Small intestine (tissue), 7 donors: ENCODE measurements at regions not wholly inside any gene's neighbourhood (a gene's known extent, or its start where the extent isn't known, plus 50 kb on each side); places are given as distances from the start of the nearest gene placed in this dataset.

ENCODE experiments used
- DNase-seq, 2 donors: peaks; one replicate each; pipeline versions ENCODE4 v3.0.0 to v3.0.0-alpha.2; 2013
- FAIRE-seq: peaks from 2 replicates; lab custom pipeline; 2012; peaks lifted over from hg19 to GRCh38; lab: Jason Lieb, UNC
- H3K27ac ChIP-seq, 3 donors: one replicate each; pipeline ENCODE4 v1.5.1; 2013; ENCODE audit warnings: low read length in 2 of 3, mild to moderate bottlenecking in 2 of 3, control low read depth in 1 of 3, inconsistent platforms in 1 of 3, low read depth in 1 of 3, moderate library complexity in 1 of 3
- H3K27me3 ChIP-seq, 3 donors: one replicate each; pipeline ENCODE4 v1.6.1; 2013; ENCODE audit warnings: low read length in 3 of 3, inconsistent platforms in 1 of 3; ENCODE audit not compliant: control insufficient read depth in 3 of 3, insufficient read depth in 3 of 3
- H3K36me3 ChIP-seq, 3 donors: one replicate each; pipeline ENCODE4 v1.6.1; 2013; ENCODE audit warnings: low read length in 3 of 3, inconsistent platforms in 1 of 3, low read depth in 1 of 3, mild to moderate bottlenecking in 1 of 3, moderate library complexity in 1 of 3; ENCODE audit not compliant: control insufficient read depth in 3 of 3, insufficient read depth in 2 of 3
- H3K4me1 ChIP-seq, 3 donors: one replicate each; pipeline ENCODE4 v1.6.1; 2013; ENCODE audit warnings: low read length in 2 of 3, inconsistent platforms in 1 of 3, low read depth in 1 of 3, mild to moderate bottlenecking in 1 of 3, moderate library complexity in 1 of 3; ENCODE audit not compliant: control insufficient read depth in 3 of 3, insufficient read depth in 2 of 3
- H3K4me3 ChIP-seq, 3 donors: one replicate each; pipeline ENCODE4 v1.5.1; 2013; ENCODE audit warnings: low read length in 3 of 3, control low read depth in 1 of 3, inconsistent platforms in 1 of 3, low read depth in 1 of 3, mild to moderate bottlenecking in 1 of 3, moderate library complexity in 1 of 3
- H3K9me3 ChIP-seq, 2 donors: one replicate each; pipeline ENCODE4 v1.6.1; 2013; ENCODE audit warnings: low read depth in 1 of 2, low read length in 1 of 2; ENCODE audit not compliant: control insufficient read depth in 2 of 2, insufficient read depth in 1 of 2
- WGBS, 3 donors: extraction: QIAGEN DNeasy Blood & Tissue Kit; methylation state at CpG; one replicate each; pipeline ENCODE4 v1.1.7; 2013; 5-methylcytosine and 5-hydroxymethylcytosine counted together
- donor health status: healthy with polysubstance abuse.
- donor health status: control.
- donor health status: control.
- donor health status: Bipolar disorder and iron deficiency.
- donor health status: healthy.

GRCh38 chr1:181192316-181192715, 103.8 kb downstream of the IER5 start:
- FAIRE-seq (no peak), DNase-seq (no peak)
- Histone ChIP-seq H3K9me3 (peaks cover 0 to 8% of the 10 kb centered on the region in 2 donors), H3K27ac (no peak overlapping the region), H3K4me1 (peaks cover 0 to 14% (median 2%) of the 10 kb centered on the region in 3 donors), H3K4me3 (no peak overlapping the region), H3K36me3 (peaks cover 0 to 2% (median 0%) of the 10 kb centered on the region in 3 donors), H3K27me3 (peaks cover 0 to 2% (median 1%) of the 10 kb centered on the region in 3 donors)
- 79 to 91% (median 79%) methylated on average over 4 of the region's 4 CpGs for WGBS, 3 donors

DNA sequence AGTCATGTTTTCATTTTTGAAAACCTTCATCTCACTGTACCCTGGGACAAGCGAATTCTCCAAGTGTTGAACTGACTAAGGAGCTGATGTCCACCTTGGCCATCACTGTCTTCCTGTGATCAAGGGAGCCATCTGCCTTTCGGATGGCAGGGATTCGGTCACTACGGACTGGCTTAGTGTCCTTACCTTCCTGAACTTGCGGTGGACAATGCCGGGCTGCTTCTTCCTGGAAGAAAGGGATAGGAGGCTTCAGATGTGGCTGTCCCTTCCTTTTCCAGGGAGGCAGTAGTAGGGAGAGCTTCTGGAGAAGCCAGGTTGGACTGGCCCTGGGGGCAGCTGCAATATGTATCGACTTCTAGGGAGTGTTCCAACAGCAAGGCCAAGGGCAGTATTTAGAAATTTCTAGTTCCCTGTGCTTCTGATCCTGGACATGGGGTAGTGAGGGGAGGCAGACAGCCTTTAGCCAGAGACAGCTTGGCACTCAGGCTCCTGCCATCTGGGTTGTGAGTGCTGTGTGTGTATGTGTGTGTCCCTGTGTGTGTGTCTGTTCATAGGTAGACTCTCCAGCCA, 114.6 kb downstream of the IER5 start:
- H3K4me1 ChIP-seq = no peaks in the 10 kb centered on the region
- WGBS, 3 donors = 74 to 83% (median 77%) methylated on average over 7 of the region's 7 CpGs
- H3K36me3 ChIP-seq = no peaks in the 10 kb centered on the region
- no peak overlapping the region for H3K27ac ChIP-seq
- H3K27me3 ChIP-seq = peaks cover 0 to 5% (median 0%) of the 10 kb centered on the region in 3 donors
- FAIRE-seq (no peak), DNase-seq (no peak)
- no peaks in the 10 kb centered on the region for H3K9me3 ChIP-seq
- H3K4me3 ChIP-seq = no peak overlapping the region

DNA sequence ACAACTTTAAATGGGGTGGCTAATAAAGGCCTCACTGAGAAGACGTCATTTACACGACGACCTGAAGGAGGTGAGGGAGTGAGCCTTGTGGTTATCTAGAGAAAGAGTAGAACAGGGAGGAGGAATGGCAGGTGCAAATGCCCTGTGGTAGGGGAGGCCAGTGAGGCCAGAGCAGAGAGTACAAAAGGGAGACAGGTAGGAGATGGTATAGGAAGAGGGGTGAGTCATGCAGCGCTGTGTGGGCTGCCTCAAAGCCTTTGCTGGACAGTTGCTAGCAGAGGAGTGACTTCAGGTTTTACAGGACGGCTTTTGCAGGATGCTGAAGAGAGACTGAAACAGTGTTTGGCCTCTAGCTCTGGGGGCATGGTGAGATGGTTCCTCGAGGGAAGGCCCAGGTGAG, 116.0 kb downstream of the IER5 start:
- H3K27ac ChIP-seq = no peak overlapping the region
- FAIRE-seq (no peak), DNase-seq (no peak)
- H3K36me3 ChIP-seq = peaks cover 0 to 2% (median 0%) of the 10 kb centered on the region in 3 donors
- H3K4me3 ChIP-seq = no peak overlapping the region
- H3K9me3 ChIP-seq = no peaks in the 10 kb centered on the region
- H3K4me1 ChIP-seq = no peaks in the 10 kb centered on the region
- peaks cover 0 to 5% (median 0%) of the 10 kb centered on the region in 3 donors for H3K27me3 ChIP-seq
- WGBS, 3 donors = 79 to 85% (median 83%) methylated on average over 6 of the region's 6 CpGs

DNA sequence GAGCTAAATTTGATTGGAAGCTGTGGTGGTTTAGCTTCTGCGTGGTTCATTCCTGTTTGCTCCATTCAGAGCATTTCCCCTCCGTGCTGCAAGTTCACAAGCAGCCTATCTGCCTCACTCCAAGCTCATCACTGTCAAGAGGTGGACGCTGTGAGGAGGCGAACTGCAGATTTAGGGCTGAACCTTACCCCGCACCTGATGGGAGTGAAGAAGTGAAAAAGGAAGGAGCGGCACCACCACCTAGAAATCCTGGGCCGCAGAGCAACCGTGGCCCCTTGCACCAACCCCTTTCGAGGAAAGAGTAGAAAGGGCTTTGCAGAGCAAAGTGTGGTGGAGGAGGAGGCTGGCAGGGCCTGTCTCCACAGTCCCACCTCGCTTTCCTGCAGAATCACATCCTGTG, 117.4 kb downstream of the IER5 start:
- WGBS, 3 donors = 63 to 80% (median 74%) methylated on average over 10 of the region's 10 CpGs

DNA sequence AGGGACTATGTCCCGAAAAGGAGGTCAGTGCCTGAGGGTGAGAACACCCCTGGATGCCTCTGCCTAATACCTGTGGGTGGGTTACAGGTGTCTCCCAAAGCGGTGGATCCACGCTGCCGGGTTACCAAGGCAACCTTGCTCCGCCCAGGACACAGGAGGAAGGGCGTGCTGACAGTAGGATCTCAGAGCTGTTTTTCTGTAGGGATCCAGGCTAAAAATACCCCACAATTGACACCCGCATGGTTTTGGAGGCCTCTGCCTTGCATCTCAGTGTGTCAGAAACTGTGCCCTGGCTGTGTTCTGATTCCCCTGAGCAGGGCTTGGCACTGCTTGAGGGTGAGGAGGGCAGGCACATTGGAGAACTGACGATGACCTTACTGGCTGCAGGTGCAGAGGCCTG, 118.0 kb downstream of the IER5 start:
- H3K4me1 ChIP-seq = no peaks in the 10 kb centered on the region
- H3K27me3 ChIP-seq = peaks cover 0 to 5% (median 0%) of the 10 kb centered on the region in 3 donors
- no peak overlapping the region for H3K27ac ChIP-seq
- FAIRE-seq (no peak), DNase-seq (no peak)
- WGBS, 3 donors = 66 to 74% (median 72%) methylated on average over 8 of the region's 8 CpGs
- peaks cover 0 to 2% (median 0%) of the 10 kb centered on the region in 3 donors for H3K36me3 ChIP-seq
- no peaks in the 10 kb centered on the region for H3K9me3 ChIP-seq
- no peak overlapping the region for H3K4me3 ChIP-seq

More for the DNA sequence above, 117.4 kb downstream of the IER5 start:
- Histone ChIP-seq H3K4me3 (no peak overlapping the region), H3K4me1 (no peaks in the 10 kb centered on the region), H3K27ac (no peak overlapping the region), H3K27me3 (peaks cover 0 to 5% (median 0%) of the 10 kb centered on the region in 3 donors), H3K36me3 (peaks cover 0 to 2% (median 0%) of the 10 kb centered on the region in 3 donors), H3K9me3 (no peaks in the 10 kb centered on the region)
- DNase-seq = no peak
- no peak for FAIRE-seq

GRCh38 chr1:181206979-181207790, 118.7 kb downstream of the IER5 start:
- Histone ChIP-seq H3K36me3 (peaks cover 0 to 2% (median 0%) of the 10 kb centered on the region in 3 donors), H3K4me1 (no peaks in the 10 kb centered on the region), H3K27me3 (peaks cover 0 to 5% (median 0%) of the 10 kb centered on the region in 3 donors), H3K27ac (no peak overlapping the region), H3K9me3 (no peaks in the 10 kb centered on the region), H3K4me3 (no peak overlapping the region)
- WGBS, 3 donors = 80 to 91% (median 83%) methylated on average over 19 of the region's 19 CpGs
- FAIRE-seq (no peak), DNase-seq (no peak)

GRCh38 chr1:181208083-181208482, 119.6 kb downstream of the IER5 start:
- DNase-seq (no peak), FAIRE-seq (no peak)
- Histone ChIP-seq H3K4me3 (no peak overlapping the region), H3K4me1 (no peaks in the 10 kb centered on the region), H3K9me3 (no peaks in the 10 kb centered on the region), H3K27ac (no peak overlapping the region), H3K36me3 (peaks cover 0 to 2% (median 0%) of the 10 kb centered on the region in 3 donors), H3K27me3 (peaks cover 0 to 5% (median 0%) of the 10 kb centered on the region in 3 donors)
- 86 to 92% (median 88%) methylated on average over 6 of the region's 6 CpGs for WGBS, 3 donors

- no peaks in the 10 kb centered on the region for H3K4me1 ChIP-seq
- 87 to 93% (median 92%) methylated on average over 5 of the region's 5 CpGs for WGBS, 3 donors
- H3K4me3 ChIP-seq = no peak overlapping the region
- FAIRE-seq = no peak
- DNase-seq = no peak
- H3K36me3 ChIP-seq = peaks cover 0 to 2% (median 0%) of the 10 kb centered on the region in 3 donors
- peaks cover 0 to 7% (median 0%) of the 10 kb centered on the region in 3 donors for H3K27me3 ChIP-seq
- no peak overlapping the region for H3K27ac ChIP-seq
- H3K9me3 ChIP-seq = no peaks in the 10 kb centered on the region
Measured at GRCh38 chr1:181208967-181209366, 120.5 kb downstream of the IER5 start.
